ENCODE measurements at regions not wholly inside any gene's neighbourhood (a gene's known extent, or its start where the extent isn't known, plus 50 kb on each side); places are given as distances from the start of the nearest gene placed in this dataset.
"Not testable (repeated sequence)": the region's sequence is repeated elsewhere in the genome, so short reads cannot be mapped to it uniquely, and the experiment has no call there.

DNA sequence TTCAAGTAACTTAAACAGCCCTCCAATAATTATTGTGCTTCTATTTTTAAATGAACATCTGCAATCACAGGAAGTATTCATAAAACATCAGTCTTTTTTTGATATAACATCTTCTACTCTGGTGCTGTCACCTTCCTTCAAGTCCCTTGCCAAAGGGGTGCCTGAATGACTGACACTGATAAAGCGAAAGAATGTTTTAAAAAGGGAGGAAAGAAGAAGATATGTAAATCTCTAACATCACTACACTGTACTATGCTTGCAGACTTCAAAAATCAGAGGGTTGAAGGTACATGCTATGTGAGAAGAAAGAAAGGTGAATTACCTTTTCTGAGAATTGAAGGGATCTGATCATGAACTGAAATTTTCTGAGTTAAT is 253.7 kb downstream of the ZPLD1 start:
- no peak for DNase-seq

DNA sequence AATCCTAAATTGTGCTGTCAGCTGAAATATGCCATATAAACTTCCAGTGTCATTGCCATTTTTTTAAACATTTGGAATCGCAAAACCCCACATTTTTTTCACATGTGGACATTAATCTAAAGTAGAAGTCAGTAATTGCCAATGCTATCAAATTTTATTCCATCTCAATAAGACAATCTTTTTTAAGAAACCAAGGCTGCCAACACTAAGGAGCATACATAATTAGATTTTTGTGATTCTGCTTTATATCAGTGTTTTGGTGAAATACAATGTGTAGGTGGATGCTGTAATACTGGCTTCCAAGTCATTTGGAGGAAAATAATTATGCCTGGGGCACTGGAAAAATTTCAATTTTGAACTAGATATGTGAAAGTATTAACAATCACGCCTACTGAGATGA is 256.7 kb downstream of the ZPLD1 start:
- no peak for DNase-seq

DNA sequence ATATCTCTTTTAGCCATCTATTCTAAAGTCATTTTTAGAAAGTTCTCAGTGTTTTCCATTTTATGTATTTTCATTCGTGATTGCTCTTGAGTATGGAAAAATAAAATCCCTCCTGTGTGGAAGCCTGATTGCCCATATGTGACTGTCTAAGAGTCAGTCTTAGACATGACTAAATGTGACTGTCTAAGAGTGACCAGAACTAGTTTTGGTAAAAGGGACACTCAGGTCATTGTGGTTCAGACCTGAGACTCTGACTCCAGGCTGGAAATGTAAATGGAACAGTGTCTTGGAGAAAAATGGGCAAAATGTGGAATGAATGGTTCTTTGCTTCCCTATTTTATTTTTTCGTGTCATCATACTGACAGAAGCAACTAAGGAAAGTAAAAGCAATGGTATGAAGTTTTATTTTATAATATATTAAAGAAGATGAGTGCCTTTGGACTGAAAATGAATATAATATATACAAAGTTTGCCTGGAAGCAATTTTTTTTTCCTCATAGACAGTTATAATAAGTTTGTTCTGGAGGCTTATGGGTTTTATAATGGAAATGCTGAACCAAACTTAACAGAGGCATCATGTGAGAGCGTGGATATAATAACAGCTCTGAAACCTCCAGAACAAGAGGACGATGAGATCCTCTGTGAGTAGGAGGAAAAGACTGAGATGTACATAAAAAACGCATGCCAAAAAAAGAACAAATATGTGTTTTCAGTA is 264.4 kb downstream of the ZPLD1 start:
- no peak for DNase-seq

DNA sequence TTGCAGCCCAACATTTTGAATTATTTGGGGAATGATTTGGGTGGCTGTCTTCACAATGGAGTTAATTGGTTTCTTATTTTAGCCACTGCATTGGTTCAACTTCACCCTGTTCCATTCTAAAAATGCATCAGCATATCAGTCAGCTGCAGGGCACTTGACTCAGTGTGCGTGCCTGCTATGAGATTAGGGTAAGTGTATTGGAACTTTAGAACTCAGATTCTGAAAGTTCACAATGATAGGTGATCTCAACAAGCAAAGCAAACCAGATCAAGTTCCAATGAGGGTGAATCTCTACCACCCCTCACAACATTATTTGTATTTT is 265.0 kb downstream of the ZPLD1 start:
- DNase-seq: no peak

DNA sequence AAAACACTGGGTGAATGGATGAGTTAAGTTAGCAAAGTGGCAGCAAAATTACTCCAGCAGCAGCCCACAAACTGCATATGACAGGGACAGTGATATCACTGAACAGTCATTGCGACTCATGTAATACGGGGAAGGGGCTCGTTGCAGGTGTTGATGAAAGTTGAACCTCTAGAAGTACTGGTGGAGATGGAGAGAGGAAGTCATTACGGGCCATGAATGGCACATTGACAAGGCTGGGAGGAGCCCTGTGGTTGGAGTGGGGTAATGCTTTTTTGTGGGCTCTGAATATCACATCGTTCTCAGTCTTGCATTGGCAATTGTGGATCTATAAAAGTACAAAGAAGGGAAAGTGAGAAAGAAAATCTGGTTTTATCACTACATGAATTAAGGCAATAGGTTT is 278.1 kb downstream of the ZPLD1 start:
- DNase-seq: no peak

DNA sequence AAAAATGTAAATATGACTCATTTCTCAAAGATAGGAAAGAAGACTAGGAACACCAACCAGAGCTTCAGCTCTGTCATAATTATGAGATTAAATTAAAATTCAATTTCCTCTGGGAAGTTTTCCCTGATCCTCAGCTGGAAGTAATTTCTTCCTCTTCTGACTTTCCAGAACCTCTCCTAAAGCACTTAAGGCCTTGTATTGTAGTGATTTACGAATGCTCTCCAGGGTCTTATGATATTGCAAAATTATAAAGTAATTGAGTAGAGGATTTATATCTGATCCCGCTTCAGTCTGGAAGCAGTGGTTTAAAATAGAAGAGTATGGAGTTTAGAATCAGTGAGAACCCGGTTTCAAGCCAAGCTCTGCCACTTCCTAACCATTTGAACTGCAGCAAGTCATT is 279.8 kb downstream of the ZPLD1 start:
- no peak for DNase-seq

DNA sequence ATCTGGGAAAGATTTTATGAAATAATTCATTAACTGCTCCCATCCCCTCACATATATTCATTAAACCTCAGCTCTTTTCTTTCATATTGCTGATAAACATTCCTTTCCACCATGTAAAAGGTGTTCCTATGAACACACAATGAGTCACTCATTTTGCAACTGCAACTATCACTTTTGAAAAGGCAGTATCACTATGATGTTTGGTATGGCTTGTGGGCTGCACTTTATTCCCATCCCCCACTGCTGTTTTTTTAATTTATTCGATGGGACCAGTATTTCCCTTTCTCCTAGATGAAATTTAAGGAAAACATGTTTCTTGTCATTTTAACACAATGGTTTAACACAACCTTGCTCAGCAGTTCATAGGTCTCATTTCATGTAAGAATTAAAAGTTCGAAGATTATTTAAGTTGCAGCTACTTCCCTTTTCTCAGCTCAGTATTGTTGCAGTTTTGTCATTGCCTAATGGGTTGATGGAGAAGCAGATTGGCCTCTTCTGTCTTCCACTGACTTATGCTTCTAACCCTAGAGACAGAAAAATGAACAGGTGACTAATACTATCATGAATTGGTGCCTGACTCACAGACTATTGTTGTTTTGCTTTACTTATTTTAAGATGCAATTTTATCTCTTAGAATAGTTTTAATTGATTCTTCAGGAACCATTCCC is 280.3 kb downstream of the ZPLD1 start:
- DNase-seq: no peak

DNA sequence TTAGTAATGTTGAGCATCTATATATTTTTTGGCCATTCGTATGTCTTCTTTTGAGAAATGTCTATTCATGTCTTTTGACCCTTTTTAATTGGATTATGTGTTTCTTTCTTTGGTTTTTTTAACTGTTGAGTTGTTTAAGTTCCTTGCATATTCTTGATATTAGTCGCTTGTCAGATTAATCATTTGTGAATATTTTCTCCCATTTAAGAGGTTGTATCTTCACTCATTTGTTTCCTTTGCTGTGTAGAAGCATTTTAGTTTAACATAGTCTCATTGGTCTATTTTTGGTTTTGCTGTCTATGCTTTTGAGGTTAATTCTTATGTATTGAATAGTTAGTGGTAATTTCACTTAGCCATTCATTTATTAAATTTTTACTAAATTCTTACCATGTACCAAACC is 283.8 kb downstream of the ZPLD1 start:
- DNase-seq: no peak

DNA sequence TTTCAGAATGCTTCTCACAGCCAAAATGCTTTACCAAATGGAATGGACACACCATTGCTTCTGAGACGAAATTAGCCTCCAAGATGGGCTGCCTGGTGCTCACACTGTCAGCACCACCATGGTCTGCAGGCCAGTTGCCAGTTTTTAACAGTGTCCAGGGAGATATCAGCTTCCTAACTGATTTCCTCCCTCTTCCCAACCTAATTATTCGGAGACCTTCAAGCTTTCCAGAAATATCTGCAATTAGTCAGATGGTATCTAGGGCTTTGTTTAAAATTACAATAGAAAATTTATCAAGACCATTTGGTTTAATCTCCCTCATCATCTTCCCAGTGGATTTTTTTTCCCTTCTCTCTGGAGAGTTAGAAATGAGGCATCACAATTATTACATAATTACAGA is 287.5 kb downstream of the ZPLD1 start:
- no peak for DNase-seq

DNA sequence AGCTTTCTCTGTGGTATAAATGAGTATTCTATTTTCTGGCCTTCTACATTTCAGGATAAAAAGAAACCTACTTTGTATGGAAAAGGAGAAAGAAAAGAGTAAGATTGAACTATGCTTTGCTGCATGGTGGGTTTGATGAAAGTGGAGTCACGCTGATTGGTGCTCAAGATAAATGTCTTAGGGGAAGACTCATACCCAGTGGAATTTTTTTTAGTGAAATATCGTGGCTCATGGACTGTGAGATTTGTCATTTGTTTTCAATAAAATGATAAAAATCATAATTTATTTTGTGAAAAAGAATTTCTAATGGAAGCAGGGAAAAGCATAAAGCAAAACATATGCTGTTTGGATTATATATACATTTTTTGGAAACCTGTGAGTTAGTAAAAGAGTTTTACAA is 292.5 kb downstream of the ZPLD1 start:
- DNase-seq: no peak

DNA sequence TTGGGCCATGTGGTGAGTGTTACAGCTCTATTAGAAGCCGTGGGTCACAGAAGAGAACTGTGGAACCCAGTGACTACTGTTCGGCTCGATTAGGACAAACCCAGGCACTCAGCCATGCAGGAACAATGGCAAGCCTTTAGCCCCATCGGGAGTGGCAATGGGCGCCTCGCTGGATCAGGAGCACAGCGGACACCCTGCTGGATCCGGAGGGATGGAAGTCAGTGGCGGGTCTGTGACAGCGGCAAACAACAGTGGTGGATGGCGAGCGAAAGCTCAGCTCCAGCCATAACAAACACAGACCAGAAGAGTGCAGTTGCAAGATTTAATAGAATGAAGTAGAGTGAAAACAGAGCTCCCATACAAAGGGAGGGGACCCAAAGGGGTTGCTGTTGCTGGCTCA is 297.8 kb downstream of the ZPLD1 start:
- DNase-seq: not testable (repeated sequence)

DNA sequence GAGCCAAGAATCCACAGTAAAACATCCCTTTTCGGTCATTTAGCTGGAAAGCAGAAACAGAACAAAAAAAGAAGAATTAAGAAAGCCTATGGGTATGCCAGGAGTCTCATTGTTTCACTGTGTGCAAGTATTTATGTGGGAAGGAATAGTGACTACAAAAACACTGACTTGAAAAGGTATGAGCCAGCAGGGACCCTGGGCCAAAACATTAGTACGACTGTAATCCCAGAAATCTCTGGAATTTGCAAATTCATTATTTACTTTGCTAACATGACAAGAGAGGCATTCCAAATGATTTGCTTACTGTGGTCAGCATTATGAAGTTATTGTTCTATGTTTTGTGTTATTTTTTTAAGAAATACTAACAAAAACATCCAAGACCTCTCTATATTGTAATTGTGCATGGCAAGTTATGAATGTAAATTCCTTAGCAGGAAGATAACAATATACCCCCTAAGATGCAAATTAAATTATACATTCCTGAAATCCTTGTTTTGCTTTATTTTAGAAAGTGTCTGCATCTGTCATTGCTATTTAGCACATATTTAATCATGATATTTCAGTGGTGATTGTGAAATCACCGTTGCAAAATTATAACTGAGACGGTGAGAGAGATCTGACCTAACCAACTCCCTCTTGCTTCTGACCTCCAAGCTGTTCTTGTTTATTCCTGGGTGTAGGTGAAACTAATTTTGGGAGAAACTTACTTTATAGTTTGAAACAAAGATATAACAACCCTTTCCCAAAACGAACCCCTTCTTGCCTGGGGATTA is 299.2 kb downstream of the ZPLD1 start:
- DNase-seq: no peak

DNA sequence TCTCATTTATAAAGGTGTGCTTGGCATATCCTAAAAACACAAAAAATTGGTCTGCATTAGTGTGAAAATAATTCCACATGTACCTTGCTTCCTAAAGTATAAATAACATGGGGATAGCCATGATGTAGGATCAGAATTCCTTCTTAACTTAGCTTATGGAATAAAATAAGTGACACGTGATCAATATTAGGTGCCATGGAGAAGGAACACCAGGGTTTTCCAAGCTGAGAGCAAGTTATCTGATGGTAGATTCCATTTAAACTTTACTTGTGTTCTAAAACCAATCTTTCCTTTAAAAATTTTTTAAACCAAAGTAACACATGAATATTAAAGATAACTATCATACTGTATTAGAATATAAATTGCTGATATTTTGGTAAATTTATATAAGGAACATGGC is 300.5 kb downstream of the ZPLD1 start:
- no peak for DNase-seq

DNA sequence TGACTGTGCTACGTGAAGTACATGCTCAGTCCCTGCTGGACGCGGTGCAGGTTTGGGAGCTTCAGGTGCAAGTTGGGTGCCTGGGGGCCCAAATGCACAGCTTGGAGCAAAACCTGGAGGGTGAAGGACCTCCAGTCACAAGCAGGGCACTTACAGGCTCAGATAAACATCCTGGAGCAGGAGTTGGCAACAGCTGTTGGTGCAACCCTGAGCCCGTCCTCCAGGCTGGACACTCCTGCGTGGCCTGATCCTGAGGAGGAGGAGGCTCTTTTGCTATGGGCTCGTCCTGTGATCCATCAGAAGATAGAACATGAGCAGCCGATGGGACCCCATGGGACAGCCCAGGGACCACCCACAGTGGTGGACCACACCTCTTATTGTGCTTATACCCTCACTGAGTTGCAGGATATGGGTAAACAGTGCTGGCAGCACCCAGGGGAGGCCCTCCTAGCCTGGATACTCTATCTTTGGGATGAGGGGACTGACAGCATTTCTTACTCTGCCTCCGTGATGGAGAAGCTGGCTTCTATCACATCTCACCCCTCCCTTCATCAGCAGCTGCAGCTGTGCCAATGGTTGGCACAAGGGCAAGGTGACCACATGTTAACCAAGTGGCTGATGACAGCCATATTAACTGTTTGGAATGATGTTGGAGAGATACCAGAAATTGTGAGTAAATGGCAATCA is 301.6 kb downstream of the ZPLD1 start:
- DNase-seq: no peak

DNA sequence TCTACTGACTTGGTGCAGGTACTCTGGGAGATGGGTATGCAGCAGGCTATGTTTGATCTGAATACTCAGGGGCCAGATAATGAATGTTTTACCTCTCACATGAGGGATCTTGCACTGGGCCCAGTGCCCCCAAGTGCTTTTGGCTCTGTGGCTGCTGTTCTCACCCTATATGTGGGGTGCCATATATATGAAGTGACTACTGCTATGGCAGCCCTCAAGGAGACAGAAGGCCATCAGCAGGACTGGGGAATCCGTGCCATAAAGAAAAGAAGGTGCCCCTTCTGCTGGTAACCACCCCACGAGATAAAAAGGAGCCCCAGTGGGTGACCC is 302.1 kb downstream of the ZPLD1 start:
- DNase-seq: no peak

DNA sequence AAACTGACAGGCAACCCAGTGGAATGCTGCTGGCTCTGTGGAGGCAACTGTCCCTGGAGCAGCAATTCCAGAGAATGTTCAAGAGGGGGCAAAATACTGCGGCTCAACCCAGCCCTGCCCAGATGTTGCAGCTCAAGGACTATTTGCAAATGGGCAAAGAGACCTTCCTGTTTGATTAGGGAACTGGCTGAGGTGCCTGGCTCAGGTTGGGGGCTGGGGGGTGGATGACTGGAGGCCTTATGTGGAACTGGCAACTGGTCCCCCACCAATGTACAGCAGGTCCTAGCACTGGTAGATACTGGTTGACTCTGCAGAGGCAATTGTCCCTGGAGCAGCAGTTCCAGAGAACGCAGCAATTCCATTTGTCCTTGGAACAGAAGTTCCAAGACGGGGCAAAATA is 302.5 kb downstream of the ZPLD1 start:
- DNase-seq: no peak

DNA sequence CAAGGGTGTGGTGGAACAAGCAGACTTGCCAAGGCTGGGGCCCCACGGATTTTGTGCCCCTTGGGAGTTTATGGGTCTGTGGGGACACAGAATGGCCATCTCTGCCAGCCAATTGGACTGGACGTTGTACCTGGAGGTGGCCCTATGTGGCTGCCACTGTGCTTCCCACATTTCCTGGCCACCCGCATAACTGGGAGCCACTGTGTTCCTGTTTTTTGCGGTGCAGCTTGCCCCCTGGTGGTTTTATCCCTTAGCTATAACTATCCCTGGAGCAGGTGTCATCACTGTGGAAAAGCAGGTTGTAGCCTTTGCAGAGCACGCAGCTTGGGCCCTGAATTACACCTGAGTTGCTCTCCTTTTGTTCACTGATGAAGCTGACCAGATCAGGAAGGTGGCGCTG is 306.3 kb downstream of the ZPLD1 start:
- DNase-seq: no peak

DNA sequence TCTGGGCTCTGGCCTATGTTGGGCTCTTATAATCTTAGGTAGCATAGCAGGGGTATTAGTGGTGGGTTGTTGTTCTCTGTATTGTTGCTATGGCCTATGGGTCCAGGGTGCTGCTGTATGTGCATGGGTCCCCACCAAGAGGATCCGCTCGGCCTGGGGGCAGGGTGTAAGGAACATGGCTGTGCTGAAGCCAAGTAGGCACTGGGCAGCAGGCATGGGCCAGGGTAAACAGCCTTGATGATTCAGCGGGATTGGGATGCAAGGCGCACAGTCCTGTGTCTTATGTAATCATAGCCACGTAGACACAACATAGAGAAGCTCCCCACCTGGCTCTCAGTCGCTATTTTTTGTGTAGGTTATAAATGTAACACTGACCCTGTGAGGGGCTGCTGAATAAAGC is 306.9 kb downstream of the ZPLD1 start:
- no peak for DNase-seq

DNA sequence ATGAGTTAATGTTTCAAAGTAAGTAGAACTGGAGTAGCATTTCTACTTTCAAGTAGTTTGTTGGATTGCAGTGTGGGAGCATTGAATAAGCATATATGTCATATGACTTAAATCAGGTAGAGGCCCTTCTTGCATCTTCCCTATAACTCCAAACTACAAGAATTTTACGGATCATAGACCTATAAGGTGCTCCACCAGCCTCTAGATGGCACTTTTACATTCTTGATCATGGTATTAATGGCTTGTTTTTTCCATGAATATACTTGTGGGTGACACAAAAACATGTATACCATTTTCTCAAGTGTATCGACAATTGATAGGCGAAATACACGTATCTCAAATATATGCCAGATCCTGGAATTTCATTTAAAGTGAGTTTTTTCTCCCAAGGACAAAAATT is 311.1 kb downstream of the ZPLD1 start:
- DNase-seq: no peak

DNA sequence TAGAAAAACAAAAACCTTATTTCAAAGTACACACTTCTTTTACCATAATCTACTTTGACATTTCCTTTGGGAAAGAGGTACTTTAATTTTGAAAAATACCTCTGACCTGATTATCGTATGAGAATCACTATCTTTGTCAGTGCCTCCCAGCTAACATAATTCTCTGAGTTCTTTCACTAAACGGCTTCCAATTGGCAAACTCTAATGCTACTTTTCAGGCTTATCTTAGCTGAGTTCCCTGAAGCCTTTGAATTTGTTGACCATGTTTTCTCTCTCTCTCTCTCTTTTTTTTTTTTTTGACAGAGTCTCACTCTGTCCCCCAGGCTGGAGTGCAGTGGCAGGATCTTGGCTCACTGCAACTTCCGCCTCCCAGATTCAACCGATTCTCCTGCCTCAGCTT is 312.8 kb downstream of the ZPLD1 start:
- DNase-seq: no peak

DNA sequence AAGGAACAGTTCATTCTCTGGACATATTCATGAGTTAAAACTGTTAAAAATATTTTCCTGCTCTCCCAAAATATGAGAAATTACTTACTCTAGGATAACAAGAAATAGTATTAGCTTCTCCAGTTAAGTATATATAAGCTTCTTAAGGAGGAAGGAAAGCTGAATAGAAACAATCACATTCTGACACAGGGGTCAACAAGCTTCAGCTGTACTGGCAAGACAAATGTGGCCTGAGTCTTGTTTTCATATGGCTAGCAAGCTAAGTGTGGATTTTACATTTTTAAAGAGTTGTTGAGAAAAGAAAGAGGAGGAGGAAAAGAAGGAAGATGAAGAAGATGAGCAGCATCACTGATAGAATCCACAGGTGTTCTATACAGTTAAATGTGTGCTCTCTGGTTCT is 313.8 kb downstream of the ZPLD1 start:
- no peak for DNase-seq

DNA sequence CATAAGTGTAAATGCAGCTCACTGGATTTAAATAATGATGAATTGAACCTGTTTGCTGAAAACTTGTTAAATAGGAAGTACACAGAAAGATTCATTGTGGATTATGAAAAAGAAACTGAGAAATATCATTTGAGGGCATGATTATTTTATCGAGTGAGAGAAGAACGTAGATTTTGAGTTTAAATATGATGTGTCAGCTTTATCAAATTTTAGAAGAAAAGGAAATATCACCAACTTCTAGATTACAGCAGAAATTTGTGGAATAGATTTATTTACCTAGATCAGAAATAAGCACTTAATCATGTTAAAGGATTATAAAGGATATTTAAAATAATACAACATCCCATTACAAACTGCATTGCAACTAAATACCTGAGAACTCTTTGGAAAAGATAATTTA is 315.5 kb downstream of the ZPLD1 start:
- DNase-seq: no peak

DNA sequence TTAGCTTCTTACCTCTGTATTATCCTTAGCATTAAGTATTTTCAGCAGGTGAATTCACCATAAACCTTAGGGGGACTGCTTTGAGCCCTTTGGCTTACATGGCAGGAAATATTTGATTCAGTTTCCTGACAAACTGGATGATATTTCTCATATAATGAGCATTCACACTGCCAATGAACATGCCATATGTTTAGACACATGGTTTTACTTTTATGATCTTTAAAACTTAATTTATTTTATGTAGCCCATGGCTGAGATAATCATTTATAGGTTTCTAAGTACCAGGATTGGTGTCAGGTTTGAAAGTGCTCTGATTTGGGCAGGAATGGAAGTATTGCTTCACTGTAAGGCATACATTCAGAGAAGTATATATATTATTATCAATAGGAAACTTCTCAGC is 319.1 kb downstream of the ZPLD1 start:
- no peak for DNase-seq

DNA sequence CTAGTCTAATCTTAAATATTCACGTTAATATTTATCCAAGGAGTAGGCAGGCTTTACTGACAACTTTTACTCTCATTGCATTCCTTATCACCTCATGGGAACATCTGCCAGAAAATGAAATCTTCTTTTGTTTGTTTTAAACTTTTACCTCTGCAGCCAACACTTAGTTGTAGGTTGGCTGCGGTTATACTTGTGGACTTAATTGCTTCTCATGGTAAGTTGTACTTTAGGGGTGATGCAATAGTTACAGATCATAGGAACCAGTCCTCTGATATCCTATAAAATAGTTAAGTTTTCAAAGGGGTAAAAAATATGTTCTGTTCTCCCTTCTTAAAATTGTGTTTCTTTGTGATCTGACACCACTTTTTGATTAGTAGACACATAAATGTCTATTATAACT is 321.9 kb downstream of the ZPLD1 start:
- no peak for DNase-seq
